ENCODE measurements at regions not wholly inside any gene's neighbourhood (a gene's known extent, or its start where the extent isn't known, plus 50 kb on each side); places are given as distances from the start of the nearest gene placed in this dataset.

- no peak for TF ChIP-seq POU6F1 (CRISPR knock-in tag; IDR thresholded peaks at IDR 0.05; ENCODE audit: borderline replicate concordance, low read depth)
- no peak for TF ChIP-seq ZNF565 (CRISPR knock-in tag; conservative IDR thresholded peaks at IDR 0.05; ENCODE audit: low read depth)
Measured at GRCh38 chr5:104606258-104606829, 1043.8 kb upstream of the NUDT12 start (continued).

- no peak for TF ChIP-seq ZNF8 (CRISPR knock-in tag; IDR thresholded peaks at IDR 0.05)
- TF ChIP-seq ESRRG (CRISPR knock-in tag; IDR thresholded peaks at IDR 0.05), result no peak
- TF ChIP-seq CSDC2 (CRISPR knock-in tag; IDR thresholded peaks at IDR 0.05), result no peak
- no peak for TF ChIP-seq TSHZ2 (CRISPR knock-in tag; IDR thresholded peaks at IDR 0.05)
- TF ChIP-seq RARB (CRISPR knock-in tag; IDR thresholded peaks at IDR 0.05), result no peak
- no peak for TF ChIP-seq POU6F1 (CRISPR knock-in tag; IDR thresholded peaks at IDR 0.05; ENCODE audit: borderline replicate concordance, low read depth)
- no peak for TF ChIP-seq TCF4 (CRISPR knock-in tag; IDR thresholded peaks at IDR 0.05; ENCODE audit: borderline replicate concordance)
- TF ChIP-seq SNAI2 (CRISPR knock-in tag; IDR thresholded peaks at IDR 0.05), result no peak
- no peak for TF ChIP-seq TOX (CRISPR knock-in tag; IDR thresholded peaks at IDR 0.05; ENCODE audit: borderline replicate concordance)
- no peak for TF ChIP-seq ZNF70 (CRISPR knock-in tag; IDR thresholded peaks at IDR 0.05)
- TF ChIP-seq PATZ1 (CRISPR knock-in tag; IDR thresholded peaks at IDR 0.05; ENCODE audit: borderline replicate concordance), result no peak
- no peak for TF ChIP-seq CREB5 (CRISPR knock-in tag; IDR thresholded peaks at IDR 0.05; ENCODE audit: low read depth)
- TF ChIP-seq ISL1 (CRISPR knock-in tag; IDR thresholded peaks at IDR 0.05), result no peak
- TF ChIP-seq CSRNP3 (CRISPR knock-in tag; IDR thresholded peaks at IDR 0.05), result no peak
- no peak for TF ChIP-seq PPARA (CRISPR knock-in tag; IDR thresholded peaks at IDR 0.05; ENCODE audit: borderline replicate concordance)
- ATAC-seq, result no peak
Measured at GRCh38 chr5:104599726-104600125, 1037.1 kb upstream of the NUDT12 start.

GRCh38 chr5:104598285-104598684 lies 1035.7 kb upstream of the NUDT12 start:
- no peak for TF ChIP-seq CSRNP3 (CRISPR knock-in tag; IDR thresholded peaks at IDR 0.05)
- TF ChIP-seq TSHZ2 (CRISPR knock-in tag; IDR thresholded peaks at IDR 0.05), result no peak
- no peak for TF ChIP-seq TOX (CRISPR knock-in tag; IDR thresholded peaks at IDR 0.05; ENCODE audit: borderline replicate concordance)
- TF ChIP-seq CSDC2 (CRISPR knock-in tag; IDR thresholded peaks at IDR 0.05), result no peak
- no peak for TF ChIP-seq SNAI2 (CRISPR knock-in tag; IDR thresholded peaks at IDR 0.05)
- TF ChIP-seq ZNF8 (CRISPR knock-in tag; IDR thresholded peaks at IDR 0.05), result no peak
- no peak for TF ChIP-seq BACH2 (CRISPR knock-in tag; IDR thresholded peaks at IDR 0.05; ENCODE audit: borderline replicate concordance)
- TF ChIP-seq ZNF70 (CRISPR knock-in tag; IDR thresholded peaks at IDR 0.05), result no peak
- TF ChIP-seq ESRRG (CRISPR knock-in tag; IDR thresholded peaks at IDR 0.05), result no peak
- TF ChIP-seq OSR1 (CRISPR knock-in tag; IDR thresholded peaks at IDR 0.05), result no peak
- no peak for TF ChIP-seq ZNF565 (CRISPR knock-in tag; conservative IDR thresholded peaks at IDR 0.05; ENCODE audit: low read depth)
- no peak for TF ChIP-seq RARB (CRISPR knock-in tag; IDR thresholded peaks at IDR 0.05)
- TF ChIP-seq ZFP30 (CRISPR knock-in tag; IDR thresholded peaks at IDR 0.05), result no peak
- no peak for TF ChIP-seq ISL1 (CRISPR knock-in tag; IDR thresholded peaks at IDR 0.05)
- no peak for ATAC-seq
